H1 (cell line): ENCODE measurements at regions not wholly inside any gene's neighbourhood (a gene's known extent, or its start where the extent isn't known, plus 50 kb on each side); places are given as distances from the start of the nearest gene placed in this dataset.

Experiments used
- CTCF ChIA-PET: fragments of 300-600 bp; sonication (Branson Sonifier 250); formaldehyde crosslinking; loops from one replicate; lab custom pipeline; 2021; ENCODE audit not compliant: partially characterized antibody; lab: Charles Lee
- POLR2A ChIA-PET: fragments of 300-600 bp; sonication (Branson Sonifier 250); formaldehyde crosslinking; loops from one replicate; lab custom pipeline; 2021; ENCODE audit warnings: inconsistent platforms; ENCODE audit not compliant: partially characterized antibody; lab: Charles Lee
- DNase-seq, 2 experiments: peaks; one replicate each; pipeline versions ENCODE4 v3.0.0 to v3.0.0-alpha.2; 2010 to 2022; ENCODE audit warnings: low spot score in 2 of 2, low read depth in 1 of 2, mixed read lengths in 1 of 2
- FAIRE-seq: peaks from 2 replicates; lab custom pipeline; 2011; peaks lifted over from hg19 to GRCh38; lab: Jason Lieb, UNC
- H2AFZ ChIP-seq: 2 replicates; pipeline ENCODE4 v1.8.1; 2012; ENCODE audit warnings: low read length, inconsistent platforms
- H2AK5ac ChIP-seq: 2 replicates; pipeline ENCODE4 v1.6.1; 2013; ENCODE audit warnings: low read depth, low read length
- H2BK120ac ChIP-seq: replicated peaks from 2 replicates; pipeline ENCODE3; 2013; ENCODE audit warnings: low read depth, low read length, inconsistent platforms
- H2BK12ac ChIP-seq: 2 replicates; pipeline ENCODE4 v1.6.1; 2013; ENCODE audit warnings: low read depth, low read length
- H2BK15ac ChIP-seq: 2 replicates; pipeline ENCODE4 v1.6.1; 2013; ENCODE audit warnings: low read length
- H2BK20ac ChIP-seq: 2 replicates; pipeline ENCODE4 v1.6.1; 2013; ENCODE audit warnings: low read length
- H2BK5ac ChIP-seq: 2 replicates; pipeline ENCODE4 v1.6.1; 2013; ENCODE audit warnings: low read depth, low read length
- H3K14ac ChIP-seq: 2 replicates; pipeline ENCODE4 v1.6.1; 2013; ENCODE audit warnings: inconsistent platforms; ENCODE audit not compliant: insufficient read length
- H3K18ac ChIP-seq: 2 replicates; pipeline ENCODE4 v1.6.1; 2013; ENCODE audit warnings: low read length; ENCODE audit errors: extremely low read depth
- H3K23ac ChIP-seq: 2 replicates; pipeline ENCODE4 v1.6.1; 2013; ENCODE audit warnings: inconsistent platforms; ENCODE audit not compliant: insufficient read length
- H3K23me2 ChIP-seq: 2 replicates; pipeline ENCODE4 v1.6.1; 2013; ENCODE audit warnings: low read depth, low read length
- H3K27ac ChIP-seq: 2 replicates; pipeline ENCODE4 v1.6.1; 2011; ENCODE audit warnings: low read depth, low read length, inconsistent platforms
- H3K27me3 ChIP-seq, 4 experiments: replicated peaks in 1 of 4; 1 replicate in 1 of 4; 2 replicates in 3 of 4; pipeline versions ENCODE4 v1.6.1 to v1.8.1; 2011 to 2013; ENCODE audit warnings: low read length in 3 of 4, mild to moderate bottlenecking in 3 of 4, inconsistent platforms in 2 of 4, mixed read lengths in 2 of 4, moderate library complexity in 1 of 4; ENCODE audit not compliant: control insufficient read depth in 3 of 4, insufficient read depth in 3 of 4; ENCODE audit errors: extremely low read depth in 1 of 4
- H3K36me3 ChIP-seq, 4 experiments: 2 replicates each; pipeline versions ENCODE4 v1.6.1 to v1.8.1; 2011 to 2013; ENCODE audit warnings: mild to moderate bottlenecking in 4 of 4, low read length in 3 of 4, moderate library complexity in 2 of 4, control low read depth in 1 of 4, inconsistent platforms in 1 of 4; ENCODE audit not compliant: insufficient read depth in 4 of 4, control insufficient read depth in 2 of 4
- H3K4ac ChIP-seq: replicated peaks from 2 replicates; pipeline ENCODE3; 2013; ENCODE audit warnings: low read length, low read depth, mixed read lengths, inconsistent platforms; ENCODE audit not compliant: insufficient read length
- H3K4me1 ChIP-seq, 4 experiments: replicated peaks in 1 of 4; 1 replicate in 1 of 4; 2 replicates in 3 of 4; pipeline versions ENCODE4 v1.6.1 to v1.8.1; 2011 to 2013; ENCODE audit warnings: low read length in 3 of 4, inconsistent platforms in 2 of 4, mixed read lengths in 1 of 4; ENCODE audit not compliant: insufficient read depth in 4 of 4, control insufficient read depth in 3 of 4
- H3K4me2 ChIP-seq, 2 experiments: 2 replicates each; pipeline versions ENCODE4 v1.6.1 to v1.8.1; 2011 to 2013; ENCODE audit warnings: low read depth in 2 of 2, low read length in 2 of 2, control low read depth in 1 of 2, inconsistent platforms in 1 of 2, mild to moderate bottlenecking in 1 of 2; ENCODE audit not compliant: insufficient read depth in 1 of 2
- H3K4me3 ChIP-seq, 4 experiments: fragments of 200-600, 300-600 bp in 1 of 4; sonication (generic), shearing (Covaris generic), sonication (Bioruptor Twin) in 1 of 4; 2 replicates each; pipeline versions ENCODE4 v1.5.1 to v1.8.1; 2011 to 2016; ENCODE audit warnings: low read length in 4 of 4, low read depth in 3 of 4, control low read depth in 2 of 4, inconsistent platforms in 2 of 4, mild to moderate bottlenecking in 2 of 4, mixed read lengths in 1 of 4, moderate library complexity in 1 of 4; ENCODE audit not compliant: insufficient read depth in 2 of 4; ENCODE audit errors: extremely low read depth in 1 of 4
- H3K56ac ChIP-seq: replicated peaks from 2 replicates; pipeline ENCODE3; 2013; ENCODE audit warnings: low read depth, mild to moderate bottlenecking, mixed read lengths, low read length, inconsistent platforms; ENCODE audit not compliant: insufficient read length
- H3K79me1 ChIP-seq: 2 replicates; pipeline ENCODE4 v1.6.1; 2013; ENCODE audit warnings: low read depth, low read length, control low read depth
- H3K79me2 ChIP-seq, 2 experiments: 2 replicates each; pipeline versions ENCODE4 v1.6.1 to v1.8.1; 2012 to 2013; ENCODE audit warnings: low read length in 2 of 2, mild to moderate bottlenecking in 2 of 2, inconsistent platforms in 1 of 2; ENCODE audit not compliant: insufficient read depth in 2 of 2, control insufficient read depth in 1 of 2
- H3K9ac ChIP-seq, 4 experiments: replicated peaks in 1 of 4; 1 replicate in 1 of 4; 2 replicates in 3 of 4; pipeline versions ENCODE4 v1.6.1 to v1.8.1; 2011 to 2013; ENCODE audit warnings: low read depth in 3 of 4, low read length in 3 of 4, control low read depth in 2 of 4, mild to moderate bottlenecking in 2 of 4, moderate library complexity in 2 of 4, inconsistent platforms in 1 of 4; ENCODE audit errors: extremely low read depth in 1 of 4
- H3K9me3 ChIP-seq, 2 experiments: 2 replicates each; pipeline versions ENCODE4 v1.6.1 to v1.8.1; 2012 to 2013; ENCODE audit warnings: mild to moderate bottlenecking in 2 of 2, moderate library complexity in 2 of 2, control low read depth in 1 of 2, inconsistent platforms in 1 of 2, low read depth in 1 of 2, low read length in 1 of 2, mixed read lengths in 1 of 2; ENCODE audit not compliant: insufficient read depth in 2 of 2
- H4K20me1 ChIP-seq, 2 experiments: replicated peaks in 1 of 2; 2 replicates each; pipeline versions ENCODE3 to v1.8.1; 2011 to 2013; ENCODE audit warnings: inconsistent platforms in 2 of 2, low read length in 2 of 2, mild to moderate bottlenecking in 1 of 2; ENCODE audit not compliant: insufficient read depth in 2 of 2, control insufficient read depth in 1 of 2
- H4K5ac ChIP-seq: 2 replicates; pipeline ENCODE4 v1.6.1; 2013; ENCODE audit warnings: low read length, low read depth, mixed read lengths, inconsistent platforms; ENCODE audit not compliant: insufficient read length
- H4K8ac ChIP-seq: 2 replicates; pipeline ENCODE4 v1.8.0; 2013; ENCODE audit warnings: mild to moderate bottlenecking, moderate library complexity, low read length, inconsistent platforms; ENCODE audit not compliant: insufficient read depth; ENCODE audit errors: extremely low read depth
- H4K91ac ChIP-seq: replicated peaks from 2 replicates; pipeline ENCODE3; 2013; ENCODE audit warnings: low read length, mixed read lengths, inconsistent platforms; ENCODE audit not compliant: insufficient read length
- CEBPB ChIP-seq: IDR thresholded peaks from 2 replicates; pipeline ENCODE4 v1.6.1; 2012; ENCODE audit warnings: low read depth, low read length
- POLR2AphosphoS5 ChIP-seq: IDR thresholded peaks from 2 replicates; pipeline ENCODE4 v1.6.1; 2011; ENCODE audit warnings: low read depth, low read length
- POU5F1 ChIP-seq: IDR thresholded peaks from 2 replicates; pipeline ENCODE4 v1.6.1; 2011; ENCODE audit warnings: low read depth, mild to moderate bottlenecking, low read length, moderate library complexity
- SP1 ChIP-seq: IDR thresholded peaks from 2 replicates; pipeline ENCODE4 v1.6.1; 2011; ENCODE audit warnings: low read depth, low read length
- TAF1 ChIP-seq: IDR thresholded peaks from 2 replicates; pipeline ENCODE4 v1.6.1; 2011; ENCODE audit warnings: mild to moderate bottlenecking, low read depth, low read length
- WGBS, 2 experiments: shearing (Covaris generic) in 1 of 2; methylation state at CpG; one replicate each; pipeline versions ENCODE4 v1.1.6 to v1.1.7; 2013 to 2015; ENCODE audit warnings: low lambda C conversion rate in 2 of 2, mixed read lengths in 2 of 2, inconsistent platforms in 1 of 2, low coverage in 1 of 2, missing lambda C conversion rate in 1 of 2; ENCODE audit not compliant: insufficient replicate concordance in 2 of 2, insufficient coverage in 1 of 2, insufficient read length in 1 of 2; ENCODE audit errors: extremely low coverage in 1 of 2, missing lambda C conversion rate in 1 of 2; 5-methylcytosine and 5-hydroxymethylcytosine counted together

DNA sequence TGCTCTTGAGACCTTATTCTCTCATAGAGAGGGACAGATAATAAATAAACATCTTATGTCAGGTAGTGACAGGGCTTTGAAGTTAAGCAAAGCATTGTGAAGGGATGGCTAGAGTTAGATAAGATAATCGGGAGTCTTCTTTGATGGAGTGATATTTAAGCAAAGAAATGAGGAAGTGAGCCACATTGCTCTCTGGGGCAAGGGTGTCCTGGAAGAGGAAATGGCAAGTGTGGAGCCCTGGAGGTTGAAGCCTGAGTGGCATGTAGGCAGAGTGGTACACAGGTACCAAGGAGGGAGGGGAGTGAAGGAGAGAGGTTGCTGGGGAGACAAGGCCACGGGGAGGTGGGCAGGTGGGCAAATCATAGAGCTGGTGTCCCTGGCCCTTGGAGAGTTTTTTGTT lies 110.2 kb downstream of the CTAGE1 start:
- no peak overlapping the region; a peak in 1 of 7 replicates for H3K9ac ChIP-seq
- no peak overlapping the region for H2BK5ac ChIP-seq
- H3K79me2 ChIP-seq = no peaks in the 10 kb centered on the region
- no peaks in the 10 kb centered on the region for H4K20me1 ChIP-seq
- H2BK120ac ChIP-seq = no peak overlapping the region
- H3K56ac ChIP-seq = no peak overlapping the region
- no peak overlapping the region for H3K23ac ChIP-seq
- no peak overlapping the region for H2BK15ac ChIP-seq
- FAIRE-seq = no peak
- H3K27me3 ChIP-seq = no peaks in the 10 kb centered on the region
- WGBS, 2 experiments = 93% methylated on average over 2 of the region's 2 CpGs; no CpG with 5 or more reads in 1 of the 2 experiments
- H3K79me1 ChIP-seq = no peaks in the 10 kb centered on the region
- H3K4ac ChIP-seq = no peak overlapping the region
- H3K14ac ChIP-seq = no peak overlapping the region
- H3K27ac ChIP-seq = no peak overlapping the region
- no peaks in the 10 kb centered on the region for H3K4me1 ChIP-seq
- CTCF ChIA-PET = interaction anchor here (1.1 to 1.5 kb wide), 2 partner anchors 17 to 84 kb away, joined by 3 to 4 read pairs; no protein-coding TSS in a partner anchor
- DNase-seq = no peak
- no peaks in the 10 kb centered on the region; the same call in 1 of the 2 replicates for H3K23me2 ChIP-seq
- no peak overlapping the region for H2AK5ac ChIP-seq
- H2BK12ac ChIP-seq = no peak overlapping the region
- H4K8ac ChIP-seq = no peak overlapping the region
- no peak overlapping the region for H3K18ac ChIP-seq
- TF ChIP-seq TAF1 (no peak), SP1 (no peak), CEBPB (no peak), POLR2AphosphoS5 (no peak), POU5F1 (no peak)
- H3K36me3 ChIP-seq = no peaks in the 10 kb centered on the region
- no peak overlapping the region for H2AFZ ChIP-seq
- H3K4me3 ChIP-seq = no peak overlapping the region
- H2BK20ac ChIP-seq = no peak overlapping the region
- H4K91ac ChIP-seq = no peak overlapping the region
- no peaks in the 10 kb centered on the region for H3K9me3 ChIP-seq
- no peak overlapping the region for H3K4me2 ChIP-seq
- no peak overlapping the region for H4K5ac ChIP-seq
- POLR2A ChIA-PET = no interaction called here
